OCI-LY3 (cell line): ENCODE measurements at regions not wholly inside any gene's neighbourhood (a gene's known extent, or its start where the extent isn't known, plus 50 kb on each side); places are given as distances from the start of the nearest gene placed in this dataset.
"Not testable (repeated sequence)": the region's sequence is repeated elsewhere in the genome, so short reads cannot be mapped to it uniquely, and the experiment has no call there.

Experiments
- EZH2phosphoT487 ChIP-seq: fragments of 200-600 bp; shearing (Covaris generic); IDR thresholded peaks from 2 replicates; pipeline ENCODE4 v1.6.1; 2018; ENCODE audit warnings: antibody characterized with exemption, mixed run types, low read depth
- TF ChIP-seq, protein P1 (sequence below): fragments of 200-600, 300-600 bp; sonication (generic); IDR thresholded peaks from 2 replicates; pipeline ENCODE4 v1.5.1; 2014; ENCODE audit warnings: antibody characterized with exemption, low read length, low read depth

DNA sequence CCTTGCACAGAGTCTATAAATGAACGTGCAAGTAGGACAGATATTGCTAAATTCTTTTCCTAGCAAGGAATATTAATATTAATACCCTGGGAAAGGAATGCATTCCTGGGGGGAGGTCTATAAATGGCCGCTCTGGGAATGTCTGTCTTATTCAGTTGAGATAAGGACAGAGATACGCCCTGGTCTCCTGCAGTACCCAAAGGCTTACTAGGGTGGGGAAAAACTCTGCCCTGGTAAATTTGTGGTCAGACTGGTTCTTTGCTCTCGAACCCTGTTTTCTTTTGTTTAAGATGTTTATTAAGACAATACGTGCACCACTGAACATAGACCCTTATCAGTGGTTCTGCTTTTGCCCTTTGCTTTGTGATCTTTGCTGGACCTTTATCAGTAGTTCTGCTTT lies 122.0 kb downstream of the ART5 start:
- TF ChIP-seq, protein P1, sequence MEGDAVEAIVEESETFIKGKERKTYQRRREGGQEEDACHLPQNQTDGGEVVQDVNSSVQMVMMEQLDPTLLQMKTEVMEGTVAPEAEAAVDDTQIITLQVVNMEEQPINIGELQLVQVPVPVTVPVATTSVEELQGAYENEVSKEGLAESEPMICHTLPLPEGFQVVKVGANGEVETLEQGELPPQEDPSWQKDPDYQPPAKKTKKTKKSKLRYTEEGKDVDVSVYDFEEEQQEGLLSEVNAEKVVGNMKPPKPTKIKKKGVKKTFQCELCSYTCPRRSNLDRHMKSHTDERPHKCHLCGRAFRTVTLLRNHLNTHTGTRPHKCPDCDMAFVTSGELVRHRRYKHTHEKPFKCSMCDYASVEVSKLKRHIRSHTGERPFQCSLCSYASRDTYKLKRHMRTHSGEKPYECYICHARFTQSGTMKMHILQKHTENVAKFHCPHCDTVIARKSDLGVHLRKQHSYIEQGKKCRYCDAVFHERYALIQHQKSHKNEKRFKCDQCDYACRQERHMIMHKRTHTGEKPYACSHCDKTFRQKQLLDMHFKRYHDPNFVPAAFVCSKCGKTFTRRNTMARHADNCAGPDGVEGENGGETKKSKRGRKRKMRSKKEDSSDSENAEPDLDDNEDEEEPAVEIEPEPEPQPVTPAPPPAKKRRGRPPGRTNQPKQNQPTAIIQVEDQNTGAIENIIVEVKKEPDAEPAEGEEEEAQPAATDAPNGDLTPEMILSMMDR: not testable (repeated sequence)
- not testable (repeated sequence) for TF ChIP-seq EZH2phosphoT487
